PC-3 (cell line): ENCODE measurements at regions not wholly inside any gene's neighbourhood (a gene's known extent, or its start where the extent isn't known, plus 50 kb on each side); places are given as distances from the start of the nearest gene placed in this dataset.

ENCODE experiments used
- ATAC-seq: fragments of 200-7000 bp; cut with Tn5 transposase; 2 replicates; pipeline ENCODE4 v1.9.1; 2020; ENCODE audit warnings: mild to moderate bottlenecking, moderate library complexity
- BruUV-seq: library from RNA; stranded (reverse); fragments of 400-500 nt; replicated peaks from 2 replicates; lab custom pipeline; 2021; lab: Mats Ljungman, UMichigan
- CTCF ChIA-PET: fragments of 300-600 bp; sonication (Branson Sonifier 250); formaldehyde crosslinking; loops from one replicate; lab custom pipeline; 2022; ENCODE audit warnings: antibody characterized with exemption; lab: Charles Lee
- POLR2A ChIA-PET: fragments of 300-600 bp; sonication (Branson Sonifier 250); formaldehyde crosslinking; loops from one replicate; lab custom pipeline; 2022; ENCODE audit warnings: antibody characterized with exemption; ENCODE audit not compliant: unreplicated experiment; lab: Charles Lee
- DNase-seq: peaks from one replicate; pipeline ENCODE4 v3.0.0-alpha.2; 2015
- H2AFZ ChIP-seq: fragments of 300-600 bp; sonication (generic); 2 replicates; pipeline ENCODE4 v1.6.0; 2016; ENCODE audit warnings: antibody characterized with exemption, low read length
- H3F3A ChIP-seq: fragments of 300-600 bp; sonication (generic); one replicate; pipeline ENCODE4 v1.6.0; 2017; ENCODE audit warnings: antibody characterized with exemption, low read length, control low read depth, mild to moderate bottlenecking; ENCODE audit not compliant: unreplicated experiment
- H3K27ac ChIP-seq: fragments of 300-600 bp; sonication (generic); 2 replicates; pipeline ENCODE4 v1.5.1; 2016; ENCODE audit warnings: mild to moderate bottlenecking, low read length
- H3K27me3 ChIP-seq: fragments of 300-600 bp; sonication (generic); 2 replicates; pipeline ENCODE4 v1.6.1; 2016; ENCODE audit warnings: low read length, mixed read lengths
- H3K36me3 ChIP-seq: fragments of 300-600 bp; sonication (generic); 2 replicates; pipeline ENCODE4 v1.6.1; 2016; ENCODE audit warnings: low read depth, mixed run types, low read length, mixed read lengths
- H3K4me1 ChIP-seq: fragments of 300-600 bp; sonication (generic); 2 replicates; pipeline ENCODE4 v1.5.1; 2016; ENCODE audit warnings: low read length; ENCODE audit not compliant: insufficient read depth
- H3K4me2 ChIP-seq: fragments of 300-600 bp; sonication (generic); 2 replicates; pipeline ENCODE4 v1.6.0; 2016; ENCODE audit warnings: low read length
- H3K4me3 ChIP-seq: fragments of 300-600 bp; sonication (generic); 2 replicates; pipeline ENCODE4 v1.5.1; 2016; ENCODE audit warnings: mild to moderate bottlenecking, low read length, mixed read lengths
- H3K79me2 ChIP-seq: fragments of 300-600 bp; sonication (generic); 2 replicates; pipeline ENCODE4 v1.6.1; 2017; ENCODE audit warnings: low read length, mixed read lengths
- H3K9ac ChIP-seq: fragments of 300-600 bp; sonication (generic); 2 replicates; pipeline ENCODE4 v1.6.0; 2016; ENCODE audit warnings: mild to moderate bottlenecking, low read length
- H3K9me2 ChIP-seq: fragments of 300-600 bp; sonication (generic); replicated peaks from 2 replicates; pipeline ENCODE4 v1.6.1; 2016; ENCODE audit warnings: mixed run types, low read length, mixed read lengths
- H3K9me3 ChIP-seq: fragments of 300-600 bp; sonication (generic); 2 replicates; pipeline ENCODE4 v1.6.1; 2016; ENCODE audit warnings: low read length, mixed read lengths
- H4K20me1 ChIP-seq: fragments of 300-600 bp; sonication (generic); 2 replicates; pipeline ENCODE4 v1.6.1; 2016; ENCODE audit warnings: low read length, mixed read lengths
- EZH2 ChIP-seq: fragments of 300-600 bp; sonication (generic); IDR thresholded peaks from one replicate; pipeline ENCODE4 v1.6.1; 2017; ENCODE audit warnings: antibody characterized with exemption, mild to moderate bottlenecking, low read length; ENCODE audit not compliant: unreplicated experiment
- EZH2phosphoT487 ChIP-seq: fragments of 300-600 bp; sonication (generic); IDR thresholded peaks from 2 replicates; pipeline ENCODE4 v1.6.1; 2018; ENCODE audit warnings: mild to moderate bottlenecking, antibody characterized with exemption, low read length, borderline replicate concordance
- intact Hi-C: fragments of 100-400 bp; cut with micrococcal nuclease; formaldehyde crosslinking; loops from 2 replicates; pipeline ENCODE4 v1.9.0; 2023
- TF ChIP-seq, protein P1 (sequence below): fragments of 300-600 bp; sonication (generic); conservative IDR thresholded peaks from 2 replicates; pipeline ENCODE4 v1.5.1; 2017; ENCODE audit warnings: antibody characterized with exemption, low read depth, mild to moderate bottlenecking, low read length

DNA sequence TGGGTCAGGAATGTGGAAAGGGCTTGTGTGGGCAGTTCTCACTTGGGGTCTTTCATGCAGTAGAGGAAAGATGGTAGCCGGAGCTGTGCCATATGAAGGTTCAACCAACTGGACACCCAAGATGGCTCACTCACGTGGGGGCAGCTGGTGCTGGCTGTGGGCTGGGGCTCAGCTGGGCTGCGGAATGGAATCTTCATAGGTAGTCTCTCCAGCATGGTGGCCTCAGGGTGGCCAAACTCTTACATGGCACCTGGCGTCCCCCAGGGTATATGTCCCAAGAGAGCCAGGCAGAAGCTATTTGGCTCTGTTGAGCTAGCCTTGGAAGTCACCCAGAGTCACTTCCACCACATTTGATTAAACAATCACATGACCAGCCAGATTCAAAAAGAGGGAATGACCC lies 163.1 kb upstream of the KLHL29 start:
- no peak overlapping the region for H2AFZ ChIP-seq
- no peaks in the 10 kb centered on the region; the same call in 1 of the 2 replicates for H3K27me3 ChIP-seq
- TF ChIP-seq EZH2 (no peak), EZH2phosphoT487 (no peak)
- TF ChIP-seq, protein P1, sequence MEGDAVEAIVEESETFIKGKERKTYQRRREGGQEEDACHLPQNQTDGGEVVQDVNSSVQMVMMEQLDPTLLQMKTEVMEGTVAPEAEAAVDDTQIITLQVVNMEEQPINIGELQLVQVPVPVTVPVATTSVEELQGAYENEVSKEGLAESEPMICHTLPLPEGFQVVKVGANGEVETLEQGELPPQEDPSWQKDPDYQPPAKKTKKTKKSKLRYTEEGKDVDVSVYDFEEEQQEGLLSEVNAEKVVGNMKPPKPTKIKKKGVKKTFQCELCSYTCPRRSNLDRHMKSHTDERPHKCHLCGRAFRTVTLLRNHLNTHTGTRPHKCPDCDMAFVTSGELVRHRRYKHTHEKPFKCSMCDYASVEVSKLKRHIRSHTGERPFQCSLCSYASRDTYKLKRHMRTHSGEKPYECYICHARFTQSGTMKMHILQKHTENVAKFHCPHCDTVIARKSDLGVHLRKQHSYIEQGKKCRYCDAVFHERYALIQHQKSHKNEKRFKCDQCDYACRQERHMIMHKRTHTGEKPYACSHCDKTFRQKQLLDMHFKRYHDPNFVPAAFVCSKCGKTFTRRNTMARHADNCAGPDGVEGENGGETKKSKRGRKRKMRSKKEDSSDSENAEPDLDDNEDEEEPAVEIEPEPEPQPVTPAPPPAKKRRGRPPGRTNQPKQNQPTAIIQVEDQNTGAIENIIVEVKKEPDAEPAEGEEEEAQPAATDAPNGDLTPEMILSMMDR, result no peak
- no peaks in the 10 kb centered on the region for H3F3A ChIP-seq
- no peaks in the 10 kb centered on the region for H3K36me3 ChIP-seq
- no peak overlapping the region for H3K4me2 ChIP-seq
- intact Hi-C loops, result no loop called here
- DNase-seq (no peak), ATAC-seq (no peak)
- ChIA-PET POLR2A (no interaction called here), CTCF (no interaction called here)
- H4K20me1 ChIP-seq, result no peaks in the 10 kb centered on the region
- H3K9me3 ChIP-seq, result no peaks in the 10 kb centered on the region
- H3K9me2 ChIP-seq, result no peaks in the 10 kb centered on the region
- H3K79me2 ChIP-seq, result no peaks in the 10 kb centered on the region
- H3K4me3 ChIP-seq, result no peak overlapping the region
- no peaks in the 10 kb centered on the region for H3K4me1 ChIP-seq
- H3K27ac ChIP-seq, result no peak overlapping the region
- no peak overlapping the region for H3K9ac ChIP-seq
- no TSS peak for BruUV-seq

DNA sequence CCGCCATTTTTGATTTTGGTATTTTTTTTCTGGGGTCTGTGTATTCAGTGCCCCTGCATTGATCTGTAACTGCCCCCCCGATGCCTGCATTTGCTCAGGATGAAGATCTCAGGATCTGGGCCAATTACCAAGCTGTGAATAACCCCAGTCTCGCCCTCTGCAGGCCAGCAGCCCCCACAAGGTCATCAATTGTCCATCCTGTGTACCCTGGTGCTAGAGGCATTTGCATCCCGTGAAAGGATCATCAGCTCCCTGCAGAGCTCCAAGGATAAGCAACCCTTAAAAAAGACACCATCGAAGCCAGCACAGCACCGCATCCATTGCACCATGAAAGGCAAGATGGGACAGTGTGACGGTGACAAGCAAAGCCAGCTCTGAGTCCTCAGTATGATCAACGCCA lies 154.1 kb upstream of the KLHL29 start:
- Histone ChIP-seq H3K79me2 (no peaks in the 10 kb centered on the region), H3K9me2 (no peaks in the 10 kb centered on the region), H3K27me3 (no peaks in the 10 kb centered on the region), H3K36me3 (no peaks in the 10 kb centered on the region), H3K4me1 (no peaks in the 10 kb centered on the region), H3K9ac (no peak overlapping the region), H2AFZ (no peak overlapping the region), H3F3A (no peaks in the 10 kb centered on the region), H3K4me2 (no peak overlapping the region), H3K9me3 (no peaks in the 10 kb centered on the region), H4K20me1 (no peaks in the 10 kb centered on the region), H3K27ac (no peak overlapping the region), H3K4me3 (no peak overlapping the region)
- DNase-seq, result no peak
- TF ChIP-seq, protein P1, result no peak
- no peak for TF ChIP-seq EZH2phosphoT487
- no peak for TF ChIP-seq EZH2
- ChIA-PET POLR2A (no interaction called here), CTCF (no interaction called here)
- intact Hi-C loops, result no loop called here
- ATAC-seq, result no peak
- no TSS peak for BruUV-seq

DNA sequence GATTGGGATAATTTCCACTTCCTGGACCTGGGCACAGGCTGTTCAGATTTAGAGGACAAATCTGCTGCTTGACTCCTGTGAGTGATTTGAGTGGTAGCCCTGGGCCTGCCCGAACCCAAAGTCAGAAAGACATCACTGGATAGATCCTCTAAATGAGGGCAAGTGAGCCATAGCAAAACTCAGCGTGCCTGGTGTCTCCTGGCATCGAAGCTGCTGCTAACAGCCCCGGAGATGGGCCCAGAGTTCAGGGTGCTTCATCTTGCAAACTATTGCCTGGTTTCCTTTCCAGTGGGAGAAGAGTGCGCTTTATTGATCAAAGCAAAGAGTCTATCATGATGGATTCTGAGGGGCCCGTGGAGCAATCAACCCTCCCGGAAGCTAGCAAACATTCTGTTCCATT lies 153.1 kb upstream of the KLHL29 start:
- Histone ChIP-seq H2AFZ (no peak overlapping the region), H3K4me3 (no peak overlapping the region), H3K9ac (no peak overlapping the region), H3K9me2 (no peaks in the 10 kb centered on the region), H3F3A (no peaks in the 10 kb centered on the region), H4K20me1 (no peaks in the 10 kb centered on the region), H3K27ac (no peak overlapping the region), H3K4me2 (no peak overlapping the region), H3K9me3 (no peaks in the 10 kb centered on the region), H3K36me3 (no peaks in the 10 kb centered on the region), H3K79me2 (no peaks in the 10 kb centered on the region), H3K27me3 (no peaks in the 10 kb centered on the region), H3K4me1 (no peaks in the 10 kb centered on the region)
- intact Hi-C loops, result no loop called here
- DNase-seq (no peak), ATAC-seq (no peak)
- no TSS peak for BruUV-seq
- POLR2A ChIA-PET, result no interaction called here
- CTCF ChIA-PET, result no interaction called here
- no peak for TF ChIP-seq EZH2
- TF ChIP-seq, protein P1, result no peak
- no peak for TF ChIP-seq EZH2phosphoT487
